GM12873 (cell line): ENCODE measurements at regions not wholly inside any gene's neighbourhood (a gene's known extent, or its start where the extent isn't known, plus 50 kb on each side); places are given as distances from the start of the nearest gene placed in this dataset.

ENCODE experiments used
- CTCF ChIP-seq: IDR thresholded peaks from 2 replicates; pipeline ENCODE4 v1.5.1; 2012; ENCODE audit warnings: low read depth, mild to moderate bottlenecking, moderate library complexity, low read length, control low read depth; ENCODE audit not compliant: insufficient read depth; ENCODE audit errors: missing control alignments

DNA sequence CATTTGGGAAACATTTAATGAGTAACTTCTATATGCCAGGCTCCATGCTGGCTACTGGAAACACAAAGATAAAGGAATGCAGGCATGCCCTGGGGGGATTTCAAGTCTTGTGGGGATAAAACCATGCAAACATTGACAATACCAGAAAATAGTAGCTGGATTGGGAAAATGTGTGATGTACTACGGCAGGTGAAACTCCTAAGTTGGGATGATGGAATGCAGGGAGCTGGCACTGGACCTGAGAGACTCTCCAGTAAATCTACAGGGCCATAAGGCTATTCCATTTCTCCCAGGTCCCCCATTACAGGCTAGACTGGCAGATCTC, 68.2 kb upstream of the NTRK3 start:
- no peak for TF ChIP-seq CTCF

- no peak for TF ChIP-seq CTCF
Measured at GRCh38 chr15:88323976-88324740, 67.6 kb upstream of the NTRK3 start.

GRCh38 chr15:88323468-88323867, 66.9 kb upstream of the NTRK3 start:
- no peak for TF ChIP-seq CTCF

DNA sequence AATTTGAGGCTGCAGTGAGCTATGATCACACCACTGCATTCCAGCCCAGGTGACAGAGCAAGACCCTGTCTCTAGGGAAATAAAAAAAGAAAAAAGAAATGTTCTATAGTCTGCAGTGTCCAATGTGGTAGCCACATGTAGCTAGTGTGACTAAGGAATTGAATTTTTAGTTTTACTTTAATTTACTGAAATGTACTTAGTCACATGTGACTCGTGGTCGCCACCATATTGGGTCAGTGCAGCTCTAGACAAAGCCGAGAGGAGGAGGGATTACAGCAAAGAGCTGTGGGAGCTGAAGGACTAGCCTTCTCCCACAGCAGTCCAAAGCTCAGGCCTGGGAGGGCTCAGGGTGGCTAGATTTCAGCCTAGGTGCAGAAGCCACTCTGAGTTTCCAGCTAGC, 65.9 kb upstream of the NTRK3 start:
- TF ChIP-seq CTCF, result no peak

- no peak for TF ChIP-seq CTCF
Measured at GRCh38 chr15:88321271-88321670, 64.7 kb upstream of the NTRK3 start.

GRCh38 chr15:88316586-88316985, 60.0 kb upstream of the NTRK3 start:
- TF ChIP-seq CTCF, result no peak

GRCh38 chr15:88315221-88315878, 58.8 kb upstream of the NTRK3 start:
- no peak for TF ChIP-seq CTCF
